T-helper 1 cell (primary cell): ENCODE measurements at regions not wholly inside any gene's neighbourhood (a gene's known extent, or its start where the extent isn't known, plus 50 kb on each side); places are given as distances from the start of the nearest gene placed in this dataset.
A peak's percentile ranks its signal among the peaks of the same experiment; 100 is the strongest.

Experiments
- DNase-seq, 5 donors: peaks; one replicate each; pipeline ENCODE4 v3.0.0-alpha.2; 2012 to 2020

DNA sequence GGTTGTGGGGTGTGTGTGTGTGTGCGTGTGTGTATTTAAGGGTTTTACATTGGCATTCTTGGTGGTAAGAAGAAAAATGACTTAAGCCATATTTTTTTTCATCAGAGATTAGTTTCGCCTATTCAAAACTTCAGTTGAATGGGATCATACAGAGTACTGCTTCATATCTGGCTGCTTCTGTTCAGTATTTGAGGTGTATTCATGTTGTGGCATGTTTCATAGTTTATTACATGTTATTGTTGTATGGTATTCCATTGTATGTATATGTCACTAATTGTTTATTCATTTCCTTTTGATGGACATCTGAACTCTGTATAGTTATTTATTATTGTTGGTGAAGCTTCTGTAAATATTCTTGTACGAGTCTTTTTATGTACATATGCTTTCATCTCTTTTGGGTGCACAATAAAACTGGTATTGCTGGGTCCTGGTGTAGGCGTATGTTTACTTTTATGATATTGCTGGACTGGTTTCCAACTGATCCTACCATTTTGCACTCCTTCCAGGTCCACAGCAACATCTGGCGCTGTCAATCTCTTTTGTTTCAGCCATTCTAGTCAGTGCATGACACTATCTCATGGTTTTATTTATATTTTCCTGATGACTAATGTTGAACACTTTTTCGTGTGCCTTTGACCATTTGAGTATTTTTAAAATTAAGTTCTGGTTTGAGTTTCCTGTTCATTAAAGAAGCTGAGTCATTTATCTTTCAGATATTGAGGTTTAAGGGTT, 77.4 kb upstream of the MAF start:
- DNase-seq: no peak

DNA sequence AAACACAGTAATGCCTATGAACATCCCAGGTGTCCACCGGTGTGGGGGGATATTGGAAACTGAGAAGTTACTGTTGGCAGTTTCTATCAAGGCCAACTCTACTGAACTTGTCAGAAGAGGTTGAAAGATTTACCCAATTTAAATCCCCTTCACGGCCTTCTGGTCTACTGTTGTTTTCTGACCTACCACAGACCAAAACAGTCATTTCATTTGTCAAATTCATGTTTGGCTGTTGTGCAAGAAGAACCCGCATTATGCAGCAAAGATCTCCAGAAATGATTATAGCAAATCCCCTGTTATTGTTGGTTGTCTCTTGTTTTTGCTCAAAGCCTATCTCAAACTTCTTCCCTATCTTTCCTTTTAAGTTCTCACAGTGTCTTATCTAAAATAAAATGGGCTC, 73.1 kb upstream of the MAF start:
- no peak for DNase-seq

DNA sequence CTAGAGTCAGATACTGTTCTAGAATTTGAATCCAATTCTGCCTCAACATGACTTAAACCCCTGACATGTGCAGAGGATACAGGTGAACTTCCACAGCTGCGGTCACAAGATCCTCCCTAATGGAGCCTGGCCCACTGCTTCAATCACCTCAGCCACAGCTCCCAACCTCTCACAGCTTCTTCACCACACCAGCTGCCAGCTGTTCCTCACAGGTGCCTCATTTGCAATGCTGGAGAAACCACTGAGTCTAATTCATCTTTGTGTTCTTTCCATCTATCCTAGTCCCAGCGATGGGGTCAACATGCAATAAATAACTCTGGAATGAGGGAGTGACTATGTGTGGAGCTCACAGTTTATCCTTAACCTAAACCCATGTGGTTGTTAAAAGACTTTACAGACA, 72.0 kb upstream of the MAF start:
- no peak for DNase-seq

DNA sequence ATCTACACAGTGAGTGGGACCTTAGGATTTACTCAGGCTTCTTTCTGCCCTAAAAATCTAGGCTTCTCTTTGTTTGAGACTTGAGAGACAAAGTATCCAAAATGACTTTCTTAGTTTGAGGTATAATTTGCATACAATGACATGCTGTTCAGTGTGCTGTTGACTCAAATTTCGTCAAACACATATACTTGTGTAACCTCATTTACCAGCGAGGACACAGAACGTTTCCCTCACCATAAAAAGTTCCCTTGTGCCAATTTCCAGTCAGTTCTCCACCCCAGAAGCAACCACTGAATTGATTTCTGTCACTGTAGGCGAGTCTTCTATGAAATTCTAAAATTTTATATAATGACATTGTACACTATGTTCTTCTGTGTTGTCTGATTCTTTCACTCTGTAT, 68.0 kb upstream of the MAF start:
- peak in 1 of 5 donors; percentile 61 for DNase-seq

DNA sequence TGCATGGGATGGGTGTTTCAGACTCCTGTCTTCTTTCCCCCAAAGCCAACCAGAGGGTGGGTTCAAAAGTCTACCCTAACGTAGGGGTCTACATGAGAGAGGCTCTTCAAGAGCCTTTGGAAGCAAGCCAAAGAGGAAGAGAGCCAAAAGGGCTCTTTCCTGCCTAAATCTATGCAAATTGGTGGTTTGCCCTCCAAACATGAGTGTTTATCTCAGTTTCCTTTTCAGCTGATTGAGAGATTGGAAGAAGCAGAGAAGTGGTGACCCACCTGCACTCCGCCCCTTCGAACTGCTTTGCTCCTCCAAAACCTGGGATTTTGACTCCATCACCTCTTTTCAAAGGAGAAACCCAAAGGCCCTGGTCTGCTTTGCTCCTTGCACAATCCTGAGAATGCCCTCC, 65.4 kb upstream of the MAF start:
- no peak for DNase-seq

DNA sequence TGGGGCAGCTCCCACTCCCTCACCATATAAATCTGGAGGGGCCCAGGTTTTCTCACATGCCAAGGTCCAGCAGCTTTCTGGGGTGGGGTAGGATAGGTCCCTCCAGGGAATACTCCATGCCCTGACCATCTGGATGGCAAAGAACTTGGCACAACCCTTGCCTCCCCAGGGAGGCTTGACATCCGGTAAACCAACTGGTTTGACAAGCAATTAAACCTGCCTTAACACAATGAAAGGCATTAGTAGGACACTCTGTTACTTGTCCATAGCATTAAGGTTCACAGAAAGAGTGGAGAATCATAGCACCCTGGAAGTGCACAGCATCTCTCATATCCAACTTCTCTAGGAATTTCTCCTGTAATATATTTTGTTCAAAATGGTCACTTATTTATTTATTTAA, 63.9 kb upstream of the MAF start:
- no peak for DNase-seq

DNA sequence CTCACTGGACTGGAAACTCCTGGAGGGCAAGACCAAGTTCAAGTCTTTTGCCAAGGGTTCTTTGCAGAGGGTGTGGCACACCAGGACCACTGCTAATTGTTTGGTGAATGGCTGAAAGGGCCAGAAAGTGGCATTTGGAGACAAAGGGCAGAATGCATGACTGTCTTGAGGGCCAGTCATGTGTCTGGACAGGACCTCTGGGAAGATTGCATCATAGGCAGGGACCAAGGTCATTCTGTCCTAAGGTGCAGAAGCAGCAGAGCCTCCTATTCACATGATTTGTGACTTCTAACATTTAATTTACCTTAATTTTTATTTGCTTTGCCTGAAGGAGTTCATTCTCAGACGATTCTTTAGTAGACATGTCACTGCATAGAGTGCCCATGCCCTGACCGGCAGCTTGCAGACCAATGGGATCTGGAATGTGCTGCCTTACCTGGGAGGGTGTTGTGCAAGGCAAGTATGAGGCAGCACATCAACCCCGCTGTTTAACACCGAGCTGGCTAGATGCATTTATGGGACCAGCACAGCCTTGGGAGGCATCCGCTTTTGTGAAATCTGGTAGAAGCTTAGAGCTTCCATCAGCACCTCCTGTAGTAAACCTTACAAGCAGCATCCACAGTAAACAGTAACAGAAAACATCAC, 62.3 kb upstream of the MAF start:
- no peak for DNase-seq

DNA sequence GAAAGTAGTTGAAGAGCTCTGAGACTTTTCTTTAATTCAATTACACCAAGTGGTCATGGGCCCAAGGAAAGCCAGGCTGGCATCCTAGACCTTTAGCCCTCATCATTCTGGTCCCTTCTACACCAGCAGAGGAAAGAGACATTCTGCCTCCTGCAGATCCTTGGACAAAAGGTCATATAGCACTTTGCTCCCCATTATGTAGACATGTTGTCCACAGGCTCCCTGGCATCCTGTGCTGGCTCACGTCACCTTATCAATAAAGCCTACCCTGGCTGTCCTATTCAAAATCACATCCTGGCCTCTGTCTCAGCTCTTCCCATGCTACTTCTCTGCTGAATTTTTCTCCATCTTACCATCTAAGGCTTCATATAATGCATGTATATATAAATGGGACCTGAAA, 61.6 kb upstream of the MAF start:
- DNase-seq: no peak

DNA sequence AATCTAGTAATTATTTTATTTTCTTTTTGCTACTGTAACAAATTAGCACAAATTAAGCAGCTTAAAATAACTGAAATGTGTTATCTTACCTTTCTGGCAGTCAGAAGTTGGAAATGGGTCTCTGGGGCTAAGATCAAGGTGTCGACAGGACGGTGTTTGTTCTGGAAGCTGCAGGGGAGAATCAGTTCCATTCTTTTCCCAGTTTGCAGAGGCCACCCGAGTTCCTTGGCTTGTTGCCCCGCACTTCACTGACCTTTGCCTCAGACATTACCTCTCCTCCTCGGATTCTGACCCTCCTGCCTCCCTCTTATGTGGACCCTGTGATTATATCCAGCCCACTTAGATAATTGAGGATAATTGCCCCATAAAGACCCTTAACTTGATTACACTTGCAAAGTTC, 61.0 kb upstream of the MAF start:
- no peak for DNase-seq

DNA sequence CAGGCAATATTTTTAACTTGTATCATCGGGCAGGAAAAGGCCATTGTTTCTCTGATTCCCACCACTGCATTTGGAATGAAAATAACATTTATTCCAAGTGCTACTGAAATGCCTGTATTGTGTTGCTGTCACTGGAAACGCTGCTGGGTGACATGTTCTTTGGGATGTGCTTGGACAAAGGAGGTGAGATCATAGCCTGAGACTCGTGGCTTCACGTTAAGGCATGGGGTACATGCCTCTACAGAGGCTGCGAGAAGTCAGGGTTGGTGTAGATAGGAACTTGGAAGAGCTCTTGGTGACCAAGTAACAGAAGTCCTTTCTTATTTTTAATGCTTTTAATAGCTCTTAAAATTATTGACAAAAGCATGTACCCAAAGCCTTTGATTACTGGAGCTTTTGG, 58.8 kb upstream of the MAF start:
- DNase-seq: no peak

DNA sequence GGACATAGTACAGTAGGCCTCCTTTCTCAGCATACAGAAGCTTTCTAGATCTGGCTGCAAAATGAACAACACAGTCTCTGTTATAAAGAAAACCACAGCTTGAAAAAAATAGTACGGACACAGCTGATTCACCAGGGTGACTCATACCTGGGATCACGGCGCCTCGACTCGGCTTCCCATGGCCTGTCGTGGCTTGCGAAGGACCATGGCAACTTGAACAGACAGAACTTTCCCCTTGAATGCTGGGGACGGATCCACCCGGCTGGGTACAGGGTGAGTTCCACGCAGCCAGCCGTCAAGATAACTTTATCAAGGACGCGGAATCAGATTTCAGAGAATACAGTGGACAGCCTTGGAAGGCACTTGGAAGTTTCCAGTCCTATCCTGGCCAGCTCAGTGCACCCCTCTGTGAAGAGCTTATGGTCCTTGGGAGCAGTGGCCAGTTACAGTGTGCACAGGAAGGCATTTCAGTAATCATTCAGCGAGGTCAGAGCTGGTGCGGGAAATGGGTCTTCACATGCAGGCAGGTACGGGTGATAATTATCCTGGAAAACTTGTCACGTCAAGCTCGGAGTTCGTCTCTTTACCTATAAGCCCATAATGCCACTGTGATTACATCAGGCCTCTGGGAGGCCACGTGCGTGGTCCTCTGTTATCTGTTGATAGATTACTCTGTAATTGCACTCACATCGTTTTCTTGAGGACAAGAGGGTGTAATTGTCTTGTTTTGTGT, 57.9 kb upstream of the MAF start:
- no peak for DNase-seq

DNA sequence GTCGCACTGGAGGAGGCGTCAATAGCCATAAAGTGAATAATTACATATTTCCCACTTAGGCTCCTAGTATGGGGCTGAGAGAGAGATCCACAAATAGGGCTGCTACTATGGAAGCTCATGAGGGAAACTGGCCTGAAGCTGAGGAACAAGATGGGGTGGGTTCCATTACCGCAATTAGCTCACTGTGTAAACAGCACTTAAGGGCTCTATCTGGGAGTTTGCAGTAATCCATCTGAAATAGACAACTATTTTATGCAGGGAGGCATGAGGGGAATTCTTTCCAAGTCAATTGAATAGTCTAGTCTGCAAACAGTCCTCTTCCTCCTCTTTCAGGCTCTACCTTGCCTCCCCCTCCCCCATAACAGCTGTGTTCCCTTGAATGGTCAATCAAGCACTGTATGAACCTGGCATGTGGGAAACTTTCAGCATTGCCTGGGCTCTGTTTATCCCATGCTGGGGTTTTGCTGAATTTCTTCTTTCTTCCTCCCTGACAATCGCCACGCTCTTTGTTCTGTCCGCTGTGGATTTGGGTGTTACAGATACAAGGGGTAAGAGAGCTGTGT, 56.1 kb upstream of the MAF start:
- no peak for DNase-seq

DNA sequence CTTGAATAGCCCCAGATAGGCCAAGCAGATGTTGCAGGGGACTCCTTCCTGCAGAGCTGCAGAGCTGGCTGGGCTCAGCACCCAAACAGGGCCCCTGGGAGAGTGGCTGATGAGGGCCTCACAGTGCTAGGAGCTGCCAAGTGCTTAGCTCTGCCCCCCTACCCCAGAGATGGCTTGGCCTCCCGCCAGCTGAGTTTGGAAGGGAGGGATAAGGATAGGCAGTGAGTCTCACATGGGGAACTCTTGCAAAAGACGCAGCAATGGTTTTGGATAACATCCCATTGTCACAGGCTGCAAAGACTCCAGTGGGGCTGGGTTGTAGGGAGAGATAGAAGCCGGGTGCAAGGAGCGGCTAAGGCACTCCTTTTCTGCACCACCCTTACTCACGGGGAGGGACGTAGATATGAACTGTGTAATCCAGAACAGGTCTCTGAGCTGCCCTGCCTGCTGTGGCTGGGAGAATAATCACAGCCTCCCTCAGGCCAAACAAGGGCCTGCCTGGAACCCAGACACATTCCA, 52.9 kb upstream of the MAF start:
- DNase-seq: no peak

DNA sequence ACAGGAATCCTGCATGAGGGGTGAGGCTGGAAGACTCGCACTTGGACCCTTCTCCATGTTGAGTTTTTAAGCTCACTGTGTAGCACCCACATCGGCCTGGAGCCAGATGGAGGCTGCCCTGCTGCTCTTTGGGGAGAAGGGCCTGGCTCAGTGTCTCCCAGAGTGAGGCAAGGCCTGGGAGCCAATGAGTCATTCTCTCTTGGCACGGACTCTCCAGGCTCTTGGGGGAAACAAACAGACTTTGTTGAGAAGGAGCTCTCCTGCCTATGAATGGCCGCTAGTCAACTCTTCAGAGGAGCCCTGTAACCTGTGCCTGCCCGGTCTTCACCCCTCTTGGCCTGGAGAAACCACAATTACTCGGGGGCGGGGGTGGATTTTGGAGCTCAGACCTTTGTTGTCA, 50.8 kb upstream of the MAF start:
- no peak for DNase-seq
